SH-SY5Y (cell line): ENCODE measurements at regions not wholly inside any gene's neighbourhood (a gene's known extent, or its start where the extent isn't known, plus 50 kb on each side); places are given as distances from the start of the nearest gene placed in this dataset.

Experiments
- GATA2 ChIP-seq: IDR thresholded peaks from 2 replicates; pipeline ENCODE4 v1.6.1; 2011; ENCODE audit warnings: mild to moderate bottlenecking, low read depth, low read length
- GATA3 ChIP-seq: IDR thresholded peaks from 2 replicates; pipeline ENCODE4 v1.6.1; 2011; ENCODE audit warnings: low read depth, mild to moderate bottlenecking, low read length, moderate library complexity

DNA sequence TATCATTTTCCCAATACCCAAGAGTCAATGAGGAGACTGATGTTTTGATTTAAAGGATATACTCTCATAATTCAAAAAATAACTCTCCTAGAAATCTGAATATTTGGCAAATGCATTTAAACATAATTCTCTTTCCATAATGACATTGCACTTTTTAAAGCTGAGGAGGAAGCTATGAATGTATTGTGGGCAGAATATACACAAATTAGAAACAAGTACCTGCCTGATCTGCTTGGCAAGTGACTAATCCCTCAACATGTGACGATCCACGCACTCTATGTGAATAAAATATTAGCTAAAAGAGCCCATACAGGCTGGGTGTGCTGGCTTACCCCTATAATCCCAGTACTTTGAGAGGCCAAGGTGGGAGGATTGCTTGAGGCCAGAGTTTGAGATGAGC is 88.3 kb upstream of the CCDC28A start:
- TF ChIP-seq GATA3 (no peak), GATA2 (no peak)

DNA sequence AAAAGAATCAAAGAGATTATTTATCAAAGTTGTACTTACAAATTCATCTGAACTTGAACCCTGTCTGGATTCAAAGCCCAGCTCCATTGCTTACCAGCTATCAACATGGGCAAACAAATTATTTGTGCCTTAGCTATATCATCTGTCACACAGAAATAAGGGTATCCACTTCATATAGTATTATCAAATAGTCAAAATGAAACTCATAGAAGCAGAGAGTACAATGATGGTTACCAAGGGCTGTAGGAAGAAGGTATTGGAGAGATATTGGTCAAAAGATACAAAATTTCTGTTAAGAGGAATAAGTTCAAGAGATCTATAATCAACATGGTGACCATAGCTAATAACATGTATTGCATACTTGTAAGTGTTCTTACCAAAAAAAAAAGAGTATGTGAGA is 87.8 kb upstream of the CCDC28A start:
- TF ChIP-seq GATA3 (no peak), GATA2 (no peak)

DNA sequence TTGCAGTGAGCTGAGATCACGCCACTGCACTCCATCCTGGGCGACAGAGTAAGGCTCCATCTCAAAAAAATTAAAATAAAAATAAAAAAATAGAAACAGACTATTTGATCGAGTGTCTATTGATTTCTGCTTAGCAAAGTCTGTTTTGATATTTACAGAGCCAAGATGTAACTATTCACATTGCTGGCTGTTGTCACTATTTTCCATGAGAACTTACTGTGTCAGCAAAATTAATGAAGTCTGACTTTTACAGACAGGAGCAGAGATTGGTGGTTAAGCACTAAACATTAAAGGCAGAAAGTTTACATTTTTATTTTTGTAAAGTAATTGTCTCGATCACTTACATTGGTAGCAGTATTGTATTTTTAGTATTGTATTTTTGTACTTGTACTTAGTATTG is 85.0 kb upstream of the CCDC28A start:
- TF ChIP-seq GATA3 (no peak), GATA2 (no peak)

DNA sequence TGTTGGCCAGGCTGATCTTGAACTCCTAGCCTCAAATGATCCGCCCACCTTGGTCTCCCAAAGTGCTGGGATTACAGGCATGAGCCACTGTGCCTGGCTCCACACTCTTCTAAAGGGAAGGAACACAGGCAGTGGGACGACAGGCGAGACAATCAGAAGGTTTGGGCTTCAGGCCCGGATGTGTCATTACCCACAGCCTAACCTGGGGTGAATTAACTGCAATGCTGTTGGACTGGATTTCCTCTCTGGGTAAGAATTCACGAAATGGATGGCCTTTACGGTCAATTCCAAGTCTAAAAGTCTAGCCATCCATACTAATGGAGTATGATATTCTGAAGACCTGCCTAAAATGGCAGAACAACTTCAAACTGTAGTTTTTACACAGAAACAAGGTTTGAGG is 83.7 kb upstream of the CCDC28A start:
- TF ChIP-seq GATA3 (no peak), GATA2 (no peak)

DNA sequence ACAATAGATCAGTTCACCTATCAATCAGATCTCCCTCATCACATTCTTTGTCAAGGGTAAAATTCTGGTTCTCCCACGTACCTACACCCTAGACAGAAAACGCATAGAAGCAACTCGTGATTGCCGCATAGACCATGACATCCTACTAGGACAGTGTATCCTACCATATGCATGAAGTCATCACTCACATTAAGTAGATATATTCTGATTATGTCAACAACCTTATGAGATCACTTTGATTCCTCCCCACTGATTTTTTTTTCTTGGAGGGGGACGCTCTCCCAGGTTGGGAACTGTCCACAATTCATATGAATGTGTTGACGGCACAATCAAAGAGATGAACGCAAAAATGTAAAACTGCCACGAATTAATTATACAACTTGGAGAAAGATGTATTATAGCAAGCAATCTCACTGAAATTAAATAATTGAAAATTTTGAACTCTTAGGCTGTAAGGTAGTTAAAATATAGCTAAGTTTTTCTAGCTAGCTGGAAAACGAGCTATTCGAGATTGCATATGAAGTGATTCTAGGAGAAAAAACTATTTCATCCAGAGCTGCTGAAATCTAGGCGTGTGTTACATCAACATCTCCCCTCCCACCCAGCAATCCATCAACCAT is 82.5 kb upstream of the CCDC28A start:
- no peak for TF ChIP-seq GATA2
- no peak for TF ChIP-seq GATA3

DNA sequence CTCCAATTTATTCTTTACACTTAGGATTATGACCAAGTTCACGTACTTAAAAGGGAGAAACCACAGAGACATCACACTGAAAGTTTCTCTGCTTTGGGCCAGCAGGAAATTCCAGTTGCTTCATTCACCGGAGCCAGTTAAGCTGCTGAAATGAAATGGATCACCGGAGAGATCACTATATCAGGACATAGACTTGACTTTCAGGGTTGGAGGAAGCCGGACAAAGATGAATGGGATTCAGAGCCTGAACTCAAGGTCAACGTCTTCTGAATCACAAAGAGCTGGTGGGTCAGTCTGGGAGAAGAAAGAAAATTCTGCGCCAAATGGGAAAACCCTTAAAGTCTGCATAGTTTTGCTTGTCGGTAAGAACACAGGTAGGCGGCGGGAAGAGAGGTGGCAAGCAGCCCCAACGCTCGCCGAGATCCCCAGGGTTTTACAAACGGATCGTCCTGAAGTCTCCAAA is 81.9 kb upstream of the CCDC28A start:
- no peak for TF ChIP-seq GATA2
- TF ChIP-seq GATA3 = no peak

DNA sequence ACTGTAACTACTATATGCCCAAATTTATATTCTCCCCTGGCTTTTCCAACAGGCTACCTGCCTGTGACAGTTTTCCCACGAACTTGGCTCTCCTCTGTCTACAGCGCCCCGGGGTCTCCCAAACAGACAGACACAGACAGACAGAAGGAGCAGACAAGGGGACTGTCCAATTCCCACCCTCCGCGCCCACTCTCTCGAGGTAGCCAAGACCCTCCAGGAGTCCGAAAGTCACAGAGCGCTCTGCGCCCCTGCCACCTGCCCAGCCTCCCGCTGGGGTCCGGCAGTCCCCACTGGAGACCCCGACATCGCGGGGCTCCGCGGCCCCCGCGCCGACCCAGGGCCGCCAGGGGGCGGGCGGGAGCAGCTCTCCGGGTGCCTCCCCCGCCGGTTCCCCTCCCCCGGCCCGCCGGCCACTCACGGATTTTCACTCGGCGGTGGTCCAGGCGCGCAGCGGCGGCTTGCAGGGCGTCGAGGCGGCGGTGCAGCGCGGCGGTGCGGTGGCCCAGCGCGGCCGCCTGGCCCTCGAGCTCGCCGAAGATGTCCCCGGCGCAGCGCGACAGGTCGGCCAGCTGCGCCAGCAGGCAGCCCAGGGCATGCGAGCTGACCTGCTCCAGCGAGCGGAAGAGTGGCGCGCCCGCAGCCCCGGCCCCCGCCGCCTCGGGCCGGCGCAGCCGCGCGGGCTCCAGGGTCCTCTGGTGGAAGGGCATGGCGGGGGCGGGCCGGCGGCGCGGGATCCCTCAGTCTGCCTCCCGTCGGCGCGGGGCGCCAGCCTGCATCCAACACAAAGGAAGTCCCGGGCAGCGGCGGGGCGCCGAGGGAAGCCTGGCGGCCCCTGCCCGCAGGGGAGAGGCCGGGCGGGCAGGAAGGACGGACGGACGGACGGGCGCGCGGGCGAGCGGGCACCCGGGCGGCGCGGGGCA is 81.3 kb upstream of the CCDC28A start:
- TF ChIP-seq GATA2 (no peak), GATA3 (no peak)

DNA sequence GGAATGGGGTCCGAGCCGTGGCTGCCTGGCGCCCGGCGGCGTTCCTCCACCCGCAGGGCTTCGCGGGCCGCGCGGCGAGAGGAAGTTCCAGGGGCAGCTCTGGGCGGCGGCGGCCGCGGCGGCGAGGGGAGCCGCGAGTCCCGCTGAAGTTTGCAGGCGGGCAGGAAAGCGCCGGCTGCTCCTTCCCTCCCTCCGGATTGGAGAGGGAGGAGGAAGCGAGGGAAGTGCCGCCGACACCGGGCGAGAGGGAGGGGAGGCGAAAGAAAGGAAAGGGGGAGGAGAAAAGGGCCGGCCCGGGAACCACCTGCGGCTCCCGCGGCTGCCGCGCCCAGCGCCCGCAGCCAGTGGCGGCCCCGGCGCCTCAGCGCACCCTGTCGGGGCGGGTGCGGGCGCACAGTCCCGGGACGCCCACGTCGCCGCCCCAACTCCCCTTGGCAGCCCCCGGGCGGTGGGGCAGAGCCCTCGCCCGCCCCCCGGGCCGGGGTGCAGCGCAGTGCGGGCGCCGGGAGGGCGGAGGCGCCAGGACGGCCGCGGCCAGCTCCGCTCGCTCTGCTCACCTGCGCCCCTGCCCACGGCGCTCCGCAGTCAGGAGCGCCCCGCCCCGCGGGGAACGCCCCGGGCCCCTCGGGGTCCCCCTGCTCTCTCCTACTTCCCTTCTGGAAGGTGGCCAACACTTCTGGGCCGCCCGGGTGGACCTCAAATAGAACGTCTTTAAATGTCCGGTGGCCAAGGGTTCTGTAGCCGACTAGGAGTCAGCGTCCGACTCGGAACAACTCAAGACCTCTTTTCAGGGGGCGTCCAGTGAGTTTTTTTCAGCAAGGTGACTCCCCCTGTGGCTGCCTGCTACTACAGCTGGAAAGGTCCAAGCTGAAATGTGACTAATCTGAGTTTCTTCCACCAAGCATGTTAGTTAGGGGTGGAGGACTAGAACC is 80.3 kb upstream of the CCDC28A start:
- TF ChIP-seq GATA3 = no peak

DNA sequence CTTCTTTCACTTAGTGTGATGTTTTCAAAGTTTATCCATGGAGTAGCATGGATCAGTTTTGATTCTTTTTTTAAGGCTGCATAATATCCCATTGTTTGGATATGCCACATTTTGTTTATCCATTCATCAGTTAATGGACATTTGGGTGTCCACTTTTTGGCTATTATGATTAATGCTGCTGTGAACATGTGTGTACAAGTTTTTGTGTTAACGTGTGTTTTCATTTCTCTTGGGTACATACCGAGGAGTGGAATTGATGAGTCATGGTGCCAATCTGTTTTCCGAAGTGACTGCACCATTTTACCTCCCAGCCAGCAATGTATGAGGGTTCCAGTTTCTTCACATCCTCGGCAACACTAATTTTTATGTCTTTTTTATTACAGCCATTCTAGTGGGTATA is 78.4 kb upstream of the CCDC28A start:
- TF ChIP-seq GATA3 (no peak), GATA2 (no peak)

DNA sequence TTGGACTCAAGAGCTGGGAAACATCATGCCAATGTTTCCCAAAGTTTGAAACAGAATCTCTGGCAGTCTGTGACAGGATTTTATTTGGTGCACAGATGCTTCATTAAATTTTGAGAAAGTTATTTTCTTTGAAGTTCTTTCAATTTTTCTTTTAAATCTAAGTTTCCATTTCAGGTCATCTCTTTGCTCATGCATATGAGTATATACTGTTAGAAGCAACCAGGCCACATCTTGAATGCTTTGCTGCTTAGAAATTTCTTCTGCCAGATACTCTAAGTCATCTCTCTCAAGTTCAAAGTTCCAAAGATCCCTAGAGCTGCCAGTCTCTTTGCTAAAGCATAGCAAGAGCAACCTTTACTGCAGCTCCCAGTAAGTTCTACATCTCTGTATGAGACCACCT is 59.1 kb upstream of the CCDC28A start:
- TF ChIP-seq GATA3 = no peak
- no peak for TF ChIP-seq GATA2

DNA sequence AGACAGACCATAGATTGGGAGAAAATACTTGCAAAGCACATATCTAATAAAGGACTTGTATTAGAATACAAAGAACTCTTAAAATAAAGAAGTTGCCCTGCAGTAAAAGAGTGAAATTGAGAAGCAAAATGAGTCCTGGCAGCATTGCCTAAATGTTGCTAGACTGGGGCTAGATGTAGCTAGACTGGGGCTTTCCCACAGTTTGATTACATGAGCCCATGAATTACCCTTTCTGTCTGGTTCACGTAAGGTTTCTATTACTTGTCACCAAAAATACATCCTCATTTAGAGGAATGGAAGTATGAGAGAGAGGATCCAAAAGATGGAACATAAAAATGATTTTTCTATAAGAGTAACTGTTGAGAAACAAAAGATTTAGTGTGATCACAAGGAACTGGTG is 57.6 kb upstream of the CCDC28A start:
- TF ChIP-seq GATA2 (no peak), GATA3 (no peak)

DNA sequence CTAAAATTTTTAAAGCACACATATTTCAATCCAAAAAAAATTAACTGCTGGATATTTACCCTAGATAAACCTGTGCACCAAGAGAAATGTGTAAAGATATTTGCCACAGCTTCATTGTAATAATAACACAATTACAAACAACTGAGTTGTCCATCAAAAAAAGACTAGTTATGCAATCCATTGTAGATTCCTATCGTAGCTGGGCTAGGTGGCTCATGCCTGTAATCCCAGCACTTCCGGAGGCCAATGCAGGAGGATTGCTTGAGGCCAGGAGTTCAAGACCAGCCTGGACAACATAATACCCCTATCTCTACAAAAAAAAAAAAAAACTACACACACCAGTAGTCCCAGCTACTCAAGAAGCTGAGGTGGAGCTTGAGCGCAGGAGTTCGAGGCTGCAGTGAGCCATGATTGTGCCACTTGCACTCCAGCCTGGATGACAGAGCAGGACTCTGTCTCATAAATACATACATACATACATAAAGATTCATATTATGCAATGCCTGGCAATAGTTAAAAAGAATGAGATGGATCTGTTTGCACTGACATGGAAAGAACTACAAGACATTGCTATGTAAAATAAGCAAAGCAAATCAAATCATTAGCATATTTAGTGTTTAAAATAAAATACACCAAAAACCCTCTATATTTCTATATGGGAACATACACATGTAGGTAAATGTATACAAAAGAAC is 56.5 kb upstream of the CCDC28A start:
- TF ChIP-seq GATA2 (no peak), GATA3 (no peak)

DNA sequence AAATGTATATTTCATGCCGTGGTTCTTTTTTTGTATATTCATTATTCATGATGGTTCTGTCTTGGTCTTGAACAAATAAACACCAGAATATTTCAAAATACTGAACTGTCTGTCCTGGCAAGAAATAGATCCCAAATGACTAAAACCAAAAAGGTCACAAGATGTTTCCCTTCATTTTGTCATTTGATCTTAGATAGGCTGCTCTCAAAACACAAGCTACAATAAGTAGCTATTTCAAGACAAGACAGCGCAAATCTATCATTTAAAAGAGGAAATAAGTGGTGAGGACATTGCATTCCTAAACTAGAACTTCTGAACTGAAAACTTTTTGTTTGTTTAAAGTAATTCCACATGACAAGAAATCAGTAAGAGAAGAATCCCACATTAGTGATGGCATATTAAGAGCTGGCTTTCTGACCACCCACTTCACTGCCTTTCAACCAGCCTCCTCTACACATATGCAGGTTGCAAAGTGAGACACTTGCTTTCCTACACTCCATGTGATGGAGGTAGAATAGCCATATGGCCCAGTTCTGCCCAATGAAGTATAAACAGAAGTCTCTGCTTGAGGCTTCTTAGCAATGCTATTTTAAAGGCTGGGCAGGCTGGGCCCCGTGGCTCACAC is 54.4 kb upstream of the CCDC28A start:
- no peak for TF ChIP-seq GATA3
- TF ChIP-seq GATA2 = no peak

DNA sequence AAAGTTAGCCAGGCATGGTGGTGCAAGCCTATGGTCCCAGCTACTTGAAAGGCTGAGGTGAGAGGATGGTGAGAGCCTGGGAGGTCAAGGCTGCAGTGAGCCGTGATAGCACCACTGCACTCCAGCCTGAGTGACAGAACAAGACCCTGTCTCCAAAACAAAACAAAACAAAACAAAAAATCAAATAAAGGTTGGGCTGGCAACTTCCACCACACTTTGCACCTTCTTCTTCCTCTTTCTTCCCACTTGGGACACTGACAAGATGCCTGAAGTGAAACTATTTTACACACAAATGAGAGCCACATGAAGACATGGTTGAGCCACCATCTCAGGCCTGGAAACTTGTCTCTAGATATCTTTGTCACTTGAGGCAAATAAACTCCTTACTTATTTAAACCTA is 53.8 kb upstream of the CCDC28A start:
- TF ChIP-seq GATA3 = no peak
- no peak for TF ChIP-seq GATA2
